HCT116 (cell line): ENCODE measurements at regions not wholly inside any gene's neighbourhood (a gene's known extent, or its start where the extent isn't known, plus 50 kb on each side); places are given as distances from the start of the nearest gene placed in this dataset.

Source experiments
- CBX3 ChIP-seq: IDR thresholded peaks from 2 replicates; pipeline ENCODE4 v1.6.1; 2012; ENCODE audit warnings: low read depth
- EZH2 ChIP-seq: fragments of 200-600 bp; sonication (generic); IDR thresholded peaks from 2 replicates; pipeline ENCODE4 v1.6.1; 2017; ENCODE audit warnings: antibody characterized with exemption, mixed run types
- FOSL1 ChIP-seq: IDR thresholded peaks from 2 replicates; pipeline ENCODE4 v1.6.1; 2012; ENCODE audit warnings: low read depth
- JUND ChIP-seq: IDR thresholded peaks from 2 replicates; pipeline ENCODE4 v1.6.1; 2012
- POLR2A ChIP-seq: IDR thresholded peaks from 2 replicates; pipeline ENCODE4 v1.7.0; 2011; ENCODE audit warnings: borderline replicate concordance; ENCODE audit not compliant: insufficient read depth, insufficient read length; ENCODE audit errors: extremely low read depth
- POLR2AphosphoS5 ChIP-seq: IDR thresholded peaks from 2 replicates; pipeline ENCODE4 v1.6.1; 2011; ENCODE audit warnings: mild to moderate bottlenecking, low read depth, low read length, moderate library complexity
- RAD21 ChIP-seq: IDR thresholded peaks from 2 replicates; pipeline ENCODE4 v1.6.1; 2012; ENCODE audit warnings: low read depth, mild to moderate bottlenecking
- SP1 ChIP-seq: IDR thresholded peaks from 2 replicates; pipeline ENCODE4 v1.6.1; 2012; ENCODE audit warnings: low read depth
- TCF7L2 ChIP-seq: IDR thresholded peaks from 2 replicates; pipeline ENCODE4 v1.7.0; 2011; ENCODE audit warnings: borderline replicate concordance, inconsistent platforms; ENCODE audit not compliant: insufficient read depth, insufficient read length; ENCODE audit errors: extremely low read depth
- ZNF274 ChIP-seq: fragments of 200-500 bp; sonication (Bioruptor generic); IDR thresholded peaks from 2 replicates; pipeline ENCODE4 v1.6.1; 2014; ENCODE audit warnings: mild to moderate bottlenecking, low read depth, low read length, inconsistent platforms
- TF ChIP-seq, protein P1 (sequence below): IDR thresholded peaks from 2 replicates; pipeline ENCODE4 v1.6.1; 2011; ENCODE audit warnings: mild to moderate bottlenecking, low read length, moderate library complexity; ENCODE audit not compliant: insufficient replicate concordance; ENCODE audit errors: extremely low read depth
- TF ChIP-seq, protein P2 (sequence below), 3 experiments: fragments of 200-600 bp in 1 of 3; sonication (generic) in 1 of 3; IDR thresholded peaks in 2 of 3; conservative IDR thresholded peaks in 1 of 3; 2 replicates each; pipeline ENCODE4 v1.5.1; 2012 to 2017; ENCODE audit warnings: low read depth in 2 of 3, low read length in 2 of 3, antibody characterized with exemption in 1 of 3, borderline replicate concordance in 1 of 3, control low read depth in 1 of 3, mild to moderate bottlenecking in 1 of 3, mixed read lengths in 1 of 3, mixed run types in 1 of 3, moderate library complexity in 1 of 3; ENCODE audit not compliant: insufficient read depth in 1 of 3

DNA sequence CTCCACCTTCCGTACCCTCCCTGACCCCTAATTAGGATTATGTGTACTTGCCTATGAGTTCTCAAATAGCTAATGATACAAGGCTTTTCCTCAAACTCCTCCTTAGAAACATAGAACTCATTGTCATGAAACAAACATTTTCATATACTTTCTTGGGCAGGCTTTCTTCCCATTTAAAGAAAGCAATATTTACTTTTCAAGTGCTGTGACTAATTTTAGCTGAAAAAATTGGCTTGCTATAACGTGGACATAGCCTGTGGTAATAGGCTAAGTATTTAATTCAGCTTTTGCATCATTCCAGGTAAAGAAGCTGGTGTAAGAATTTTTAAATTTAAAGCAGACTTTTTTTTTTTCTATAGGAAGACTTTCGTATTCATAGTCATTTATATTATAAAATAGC, 208.7 kb downstream of the SOX2 start:
- TF ChIP-seq, protein P1, sequence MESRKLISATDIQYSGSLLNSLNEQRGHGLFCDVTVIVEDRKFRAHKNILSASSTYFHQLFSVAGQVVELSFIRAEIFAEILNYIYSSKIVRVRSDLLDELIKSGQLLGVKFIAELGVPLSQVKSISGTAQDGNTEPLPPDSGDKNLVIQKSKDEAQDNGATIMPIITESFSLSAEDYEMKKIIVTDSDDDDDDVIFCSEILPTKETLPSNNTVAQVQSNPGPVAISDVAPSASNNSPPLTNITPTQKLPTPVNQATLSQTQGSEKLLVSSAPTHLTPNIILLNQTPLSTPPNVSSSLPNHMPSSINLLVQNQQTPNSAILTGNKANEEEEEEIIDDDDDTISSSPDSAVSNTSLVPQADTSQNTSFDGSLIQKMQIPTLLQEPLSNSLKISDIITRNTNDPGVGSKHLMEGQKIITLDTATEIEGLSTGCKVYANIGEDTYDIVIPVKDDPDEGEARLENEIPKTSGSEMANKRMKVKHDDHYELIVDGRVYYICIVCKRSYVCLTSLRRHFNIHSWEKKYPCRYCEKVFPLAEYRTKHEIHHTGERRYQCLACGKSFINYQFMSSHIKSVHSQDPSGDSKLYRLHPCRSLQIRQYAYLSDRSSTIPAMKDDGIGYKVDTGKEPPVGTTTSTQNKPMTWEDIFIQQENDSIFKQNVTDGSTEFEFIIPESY: no peak
- TF ChIP-seq, protein P2, sequence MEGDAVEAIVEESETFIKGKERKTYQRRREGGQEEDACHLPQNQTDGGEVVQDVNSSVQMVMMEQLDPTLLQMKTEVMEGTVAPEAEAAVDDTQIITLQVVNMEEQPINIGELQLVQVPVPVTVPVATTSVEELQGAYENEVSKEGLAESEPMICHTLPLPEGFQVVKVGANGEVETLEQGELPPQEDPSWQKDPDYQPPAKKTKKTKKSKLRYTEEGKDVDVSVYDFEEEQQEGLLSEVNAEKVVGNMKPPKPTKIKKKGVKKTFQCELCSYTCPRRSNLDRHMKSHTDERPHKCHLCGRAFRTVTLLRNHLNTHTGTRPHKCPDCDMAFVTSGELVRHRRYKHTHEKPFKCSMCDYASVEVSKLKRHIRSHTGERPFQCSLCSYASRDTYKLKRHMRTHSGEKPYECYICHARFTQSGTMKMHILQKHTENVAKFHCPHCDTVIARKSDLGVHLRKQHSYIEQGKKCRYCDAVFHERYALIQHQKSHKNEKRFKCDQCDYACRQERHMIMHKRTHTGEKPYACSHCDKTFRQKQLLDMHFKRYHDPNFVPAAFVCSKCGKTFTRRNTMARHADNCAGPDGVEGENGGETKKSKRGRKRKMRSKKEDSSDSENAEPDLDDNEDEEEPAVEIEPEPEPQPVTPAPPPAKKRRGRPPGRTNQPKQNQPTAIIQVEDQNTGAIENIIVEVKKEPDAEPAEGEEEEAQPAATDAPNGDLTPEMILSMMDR (IDR thresholded peaks at IDR 0.05 in 2 of 3, conservative IDR thresholded peaks at IDR 0.05 in 1 of 3; ENCODE audit: borderline replicate concordance in 1 of 3, insufficient read depth in 1 of 3, low read depth in 2 of 3, low read length in 2 of 3): no peak
- no peak for TF ChIP-seq RAD21
- no peak for TF ChIP-seq JUND
- no peak for TF ChIP-seq POLR2AphosphoS5
- no peak for TF ChIP-seq POLR2A
- no peak for TF ChIP-seq EZH2
- no peak for TF ChIP-seq ZNF274
- no peak for TF ChIP-seq SP1
- TF ChIP-seq CBX3: no peak
- no peak for TF ChIP-seq TCF7L2
- no peak for TF ChIP-seq FOSL1
